DND-41 (cell line): ENCODE measurements at regions not wholly inside any gene's neighbourhood (a gene's known extent, or its start where the extent isn't known, plus 50 kb on each side); places are given as distances from the start of the nearest gene placed in this dataset.

Source experiments
- ATAC-seq: fragments of 200-7000 bp; cut with Tn5 transposase; 3 replicates; pipeline ENCODE4 v1.9.1; 2021; ENCODE audit warnings: low read depth; ENCODE audit not compliant: insufficient read depth
- DNase-seq: peaks from one replicate; pipeline ENCODE4 v3.0.0-alpha.2; 2020
- H2AFZ ChIP-seq: 2 replicates; pipeline ENCODE4 v1.6.0; 2012; ENCODE audit warnings: low read depth, low read length
- H3K27ac ChIP-seq: 2 replicates; pipeline ENCODE4 v1.5.1; 2012; ENCODE audit warnings: low read length, inconsistent platforms
- H3K27me3 ChIP-seq: fragments of 200-600 bp; sonication (generic); 2 replicates; pipeline ENCODE4 v1.6.0; 2012; ENCODE audit warnings: low read length, mild to moderate bottlenecking, inconsistent platforms; ENCODE audit not compliant: insufficient read depth, poor library complexity
- H3K36me3 ChIP-seq: 2 replicates; pipeline ENCODE4 v1.5.1; 2012; ENCODE audit warnings: low read length, inconsistent platforms; ENCODE audit not compliant: insufficient read depth
- H3K4me1 ChIP-seq: 2 replicates; pipeline ENCODE4 v1.5.1; 2012; ENCODE audit warnings: mild to moderate bottlenecking, low read length; ENCODE audit not compliant: insufficient read depth
- H3K4me2 ChIP-seq: 2 replicates; pipeline ENCODE4 v1.6.0; 2012; ENCODE audit warnings: mild to moderate bottlenecking, moderate library complexity, low read length, inconsistent platforms; ENCODE audit not compliant: insufficient read depth
- H3K4me3 ChIP-seq, 2 experiments: fragments of 200-600 bp in 1 of 2; shearing (Covaris generic) in 1 of 2; 2 replicates each; pipeline ENCODE4 v1.5.1; 2012 to 2016; ENCODE audit warnings: inconsistent platforms in 2 of 2, low read length in 2 of 2, mild to moderate bottlenecking in 2 of 2, low read depth in 1 of 2, moderate library complexity in 1 of 2
- H3K79me2 ChIP-seq: 2 replicates; pipeline ENCODE4 v1.6.0; 2012; ENCODE audit warnings: low read length, inconsistent platforms; ENCODE audit not compliant: insufficient read depth
- H3K9ac ChIP-seq: 2 replicates; pipeline ENCODE4 v1.6.0; 2012; ENCODE audit warnings: low read depth, mild to moderate bottlenecking, inconsistent platforms, low read length, moderate library complexity
- H3K9me3 ChIP-seq: 2 replicates; pipeline ENCODE4 v1.5.1; 2012; ENCODE audit warnings: low read length, moderate library complexity, mild to moderate bottlenecking, inconsistent platforms; ENCODE audit not compliant: insufficient read depth, severe bottlenecking
- H4K20me1 ChIP-seq: 2 replicates; pipeline ENCODE4 v1.6.0; 2012; ENCODE audit warnings: low read length; ENCODE audit not compliant: insufficient read depth
- EZH2 ChIP-seq: IDR thresholded peaks from 3 replicates; pipeline ENCODE4 v1.6.1; 2012; ENCODE audit warnings: borderline replicate concordance, low read depth, mild to moderate bottlenecking, moderate library complexity, low read length, inconsistent platforms; ENCODE audit not compliant: severe bottlenecking
- TF ChIP-seq, protein P1 (sequence below): IDR thresholded peaks from 2 replicates; pipeline ENCODE4 v1.5.1; 2012; ENCODE audit warnings: borderline replicate concordance, low read length, moderate library complexity, mild to moderate bottlenecking; ENCODE audit not compliant: poor library complexity, severe bottlenecking; ENCODE audit errors: extremely low read depth

DNA sequence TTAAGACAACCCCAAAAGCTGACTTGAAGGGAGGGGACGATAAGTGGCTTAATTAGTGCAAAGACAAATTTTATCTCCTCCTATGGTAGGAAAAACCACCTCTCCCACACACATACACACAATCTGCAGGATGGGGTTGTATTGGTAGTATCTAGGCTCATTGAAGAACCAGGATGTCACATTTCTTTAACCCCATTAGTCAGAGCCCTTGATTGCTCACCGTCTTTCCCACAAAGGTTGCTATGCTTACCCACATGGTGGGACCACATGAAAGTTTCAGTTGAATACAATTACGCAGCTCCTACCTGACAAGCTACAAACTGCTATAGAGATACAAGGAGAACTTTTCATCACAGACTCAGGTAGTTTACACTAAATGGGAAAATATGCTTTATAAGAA lies 765.0 kb upstream of the CELF4 start:
- TF ChIP-seq, protein P1, sequence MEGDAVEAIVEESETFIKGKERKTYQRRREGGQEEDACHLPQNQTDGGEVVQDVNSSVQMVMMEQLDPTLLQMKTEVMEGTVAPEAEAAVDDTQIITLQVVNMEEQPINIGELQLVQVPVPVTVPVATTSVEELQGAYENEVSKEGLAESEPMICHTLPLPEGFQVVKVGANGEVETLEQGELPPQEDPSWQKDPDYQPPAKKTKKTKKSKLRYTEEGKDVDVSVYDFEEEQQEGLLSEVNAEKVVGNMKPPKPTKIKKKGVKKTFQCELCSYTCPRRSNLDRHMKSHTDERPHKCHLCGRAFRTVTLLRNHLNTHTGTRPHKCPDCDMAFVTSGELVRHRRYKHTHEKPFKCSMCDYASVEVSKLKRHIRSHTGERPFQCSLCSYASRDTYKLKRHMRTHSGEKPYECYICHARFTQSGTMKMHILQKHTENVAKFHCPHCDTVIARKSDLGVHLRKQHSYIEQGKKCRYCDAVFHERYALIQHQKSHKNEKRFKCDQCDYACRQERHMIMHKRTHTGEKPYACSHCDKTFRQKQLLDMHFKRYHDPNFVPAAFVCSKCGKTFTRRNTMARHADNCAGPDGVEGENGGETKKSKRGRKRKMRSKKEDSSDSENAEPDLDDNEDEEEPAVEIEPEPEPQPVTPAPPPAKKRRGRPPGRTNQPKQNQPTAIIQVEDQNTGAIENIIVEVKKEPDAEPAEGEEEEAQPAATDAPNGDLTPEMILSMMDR = no peak
- no peak for TF ChIP-seq EZH2
- Histone ChIP-seq H3K27ac (no peak overlapping the region), H3K27me3 (no peaks in the 10 kb centered on the region), H3K4me3 (no peak overlapping the region), H4K20me1 (no peaks in the 10 kb centered on the region), H2AFZ (no peak overlapping the region), H3K9ac (no peak overlapping the region), H3K4me1 (no peaks in the 10 kb centered on the region), H3K36me3 (no peaks in the 10 kb centered on the region), H3K4me2 (no peak overlapping the region), H3K9me3 (no peaks in the 10 kb centered on the region), H3K79me2 (no peaks in the 10 kb centered on the region)
- peak; percentile 32 for DNase-seq
- ATAC-seq = peak; percentile 86

DNA sequence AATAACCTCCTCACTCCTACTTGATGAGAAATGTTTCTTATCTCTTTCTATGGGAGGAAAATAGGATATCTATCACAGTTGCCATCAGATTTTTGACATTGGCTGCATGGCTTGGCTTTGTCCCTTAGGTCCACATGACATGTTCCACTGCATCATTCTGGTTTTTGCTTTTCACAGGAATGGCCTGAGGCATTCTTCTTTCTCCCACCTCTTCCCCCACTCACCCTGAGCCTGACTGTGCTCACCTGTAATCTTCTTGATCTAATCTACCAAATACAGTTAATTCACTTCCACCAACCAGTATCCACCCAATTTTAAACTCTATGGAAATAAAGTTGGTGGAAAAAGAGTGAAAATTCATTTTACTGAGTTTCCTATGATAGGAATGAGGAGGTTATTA lies 763.5 kb upstream of the CELF4 start:
- H3K4me3 ChIP-seq = no peak overlapping the region
- no peaks in the 10 kb centered on the region for H4K20me1 ChIP-seq
- H2AFZ ChIP-seq = no peak overlapping the region
- no peak overlapping the region for H3K9ac ChIP-seq
- H3K79me2 ChIP-seq = no peaks in the 10 kb centered on the region
- no peaks in the 10 kb centered on the region for H3K27me3 ChIP-seq
- no peak for ATAC-seq
- no peak overlapping the region for H3K4me2 ChIP-seq
- no peak overlapping the region for H3K27ac ChIP-seq
- no peak for DNase-seq
- no peaks in the 10 kb centered on the region for H3K9me3 ChIP-seq
- H3K36me3 ChIP-seq = no peaks in the 10 kb centered on the region
- H3K4me1 ChIP-seq = no peaks in the 10 kb centered on the region
- TF ChIP-seq, protein P1 = no peak
- no peak for TF ChIP-seq EZH2

DNA sequence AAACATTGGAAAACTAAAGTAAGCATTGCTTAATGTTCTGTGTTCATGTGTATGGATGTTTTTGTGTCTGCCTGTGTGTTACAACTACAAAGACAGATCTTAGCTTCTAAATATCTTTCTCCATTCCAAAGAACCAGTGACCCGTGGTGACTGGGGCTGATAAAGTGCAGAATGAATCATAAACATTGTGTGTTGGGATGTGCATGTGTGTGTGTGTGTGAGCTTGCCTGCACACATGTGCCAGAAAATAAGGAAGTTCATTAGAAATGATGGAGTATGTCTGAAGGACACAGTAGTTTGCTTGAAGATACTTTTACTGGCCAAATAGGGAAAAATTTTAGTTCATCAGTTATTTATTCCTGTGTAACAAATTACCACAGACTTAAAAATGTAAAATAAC lies 756.6 kb upstream of the CELF4 start:
- no peaks in the 10 kb centered on the region for H4K20me1 ChIP-seq

More for the DNA sequence above, 756.6 kb upstream of the CELF4 start:
- Histone ChIP-seq H3K27ac (no peak overlapping the region), H3K36me3 (no peaks in the 10 kb centered on the region), H2AFZ (no peak overlapping the region), H3K4me1 (no peaks in the 10 kb centered on the region), H3K9ac (no peak overlapping the region), H3K4me2 (no peak overlapping the region), H3K9me3 (no peaks in the 10 kb centered on the region), H3K4me3 (no peak overlapping the region), H3K79me2 (no peaks in the 10 kb centered on the region), H3K27me3 (no peaks in the 10 kb centered on the region)
- DNase-seq (no peak), ATAC-seq (no peak)
- TF ChIP-seq, protein P1 = no peak
- no peak for TF ChIP-seq EZH2
